IgD-negative memory B cell (primary cell): ENCODE measurements at regions not wholly inside any gene's neighbourhood (a gene's known extent, or its start where the extent isn't known, plus 50 kb on each side); places are given as distances from the start of the nearest gene placed in this dataset.

Experiments used
- H3K27ac Mint-ChIP-seq, 3 donors: one replicate each; pipeline ENCODE4 v1.8.0; 2020 to 2022; ENCODE audit warnings: mild to moderate bottlenecking in 3 of 3, mixed read lengths in 3 of 3, moderate library complexity in 1 of 3
- H3K27me3 Mint-ChIP-seq: one replicate; pipeline ENCODE4 v1.8.0; 2021; ENCODE audit warnings: mixed read lengths
- H3K36me3 Mint-ChIP-seq: one replicate; pipeline ENCODE4 v1.8.0; 2020; ENCODE audit warnings: mild to moderate bottlenecking, mixed read lengths
- H3K4me1 Mint-ChIP-seq, 3 donors: one replicate each; pipeline ENCODE4 v1.8.0; 2020 to 2022; ENCODE audit warnings: mixed read lengths in 3 of 3, mild to moderate bottlenecking in 1 of 3
- H3K4me3 Mint-ChIP-seq, 4 donors: one replicate each; pipeline ENCODE4 v1.8.0; 2020 to 2022; ENCODE audit warnings: mild to moderate bottlenecking in 4 of 4, mixed read lengths in 4 of 4, moderate library complexity in 3 of 4
- H3K9me3 Mint-ChIP-seq, 3 donors: one replicate each; pipeline ENCODE4 v1.8.0; 2020 to 2021; ENCODE audit warnings: mixed read lengths in 3 of 3, mild to moderate bottlenecking in 1 of 3

DNA sequence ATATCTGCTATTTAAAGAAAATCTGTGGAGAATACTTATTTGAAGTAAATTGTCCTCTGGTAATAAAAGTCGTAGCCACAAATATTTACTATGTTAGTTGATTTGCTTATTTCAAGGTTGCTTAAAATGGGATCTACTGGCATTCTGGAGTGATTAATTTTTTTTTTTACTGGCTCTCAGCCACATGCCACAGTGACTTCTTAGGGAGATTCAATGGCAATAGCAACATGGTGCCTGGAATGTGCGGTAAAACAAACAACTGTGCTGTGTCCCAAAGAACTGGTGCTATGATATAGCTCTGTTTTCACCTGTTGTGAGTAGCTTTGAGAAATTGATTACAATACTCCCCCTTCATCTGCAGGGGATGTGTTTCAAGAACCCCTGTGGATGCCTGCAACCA lies 324.3 kb downstream of the GPAT3 start:
- Mint-ChIP-seq H3K4me3 (no peak overlapping the region), H3K36me3 (no peaks in the 10 kb centered on the region), H3K27ac (no peak overlapping the region), H3K9me3 (peaks cover 0 to 2% (median 0%) of the 10 kb centered on the region in 3 donors), H3K27me3 (peaks cover 2% of the 10 kb centered on the region), H3K4me1 (no peaks in the 10 kb centered on the region)

DNA sequence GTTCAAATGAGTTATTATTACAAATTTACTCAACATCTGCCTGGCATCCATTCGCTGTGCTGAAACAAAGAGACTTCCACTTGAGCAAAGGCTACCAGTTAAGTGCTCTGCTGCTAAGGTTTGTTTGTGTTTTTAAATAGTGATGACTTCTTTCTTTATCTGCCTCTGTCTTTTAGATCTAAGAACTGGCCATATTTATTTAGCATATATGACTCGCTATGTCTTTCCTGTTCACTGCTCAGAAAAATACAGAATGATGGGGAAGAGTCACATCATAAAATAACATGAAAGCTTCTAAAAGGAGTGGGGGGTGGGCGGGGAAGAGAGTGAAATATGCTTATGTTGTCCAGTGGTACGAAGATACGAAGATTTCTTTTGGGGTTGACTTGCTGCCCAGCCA lies 322.2 kb downstream of the GPAT3 start:
- Mint-ChIP-seq H3K9me3 (no peaks in the 10 kb centered on the region), H3K27ac (no peak overlapping the region), H3K36me3 (no peaks in the 10 kb centered on the region), H3K27me3 (peaks cover 2% of the 10 kb centered on the region), H3K4me3 (no peak overlapping the region), H3K4me1 (no peaks in the 10 kb centered on the region)

DNA sequence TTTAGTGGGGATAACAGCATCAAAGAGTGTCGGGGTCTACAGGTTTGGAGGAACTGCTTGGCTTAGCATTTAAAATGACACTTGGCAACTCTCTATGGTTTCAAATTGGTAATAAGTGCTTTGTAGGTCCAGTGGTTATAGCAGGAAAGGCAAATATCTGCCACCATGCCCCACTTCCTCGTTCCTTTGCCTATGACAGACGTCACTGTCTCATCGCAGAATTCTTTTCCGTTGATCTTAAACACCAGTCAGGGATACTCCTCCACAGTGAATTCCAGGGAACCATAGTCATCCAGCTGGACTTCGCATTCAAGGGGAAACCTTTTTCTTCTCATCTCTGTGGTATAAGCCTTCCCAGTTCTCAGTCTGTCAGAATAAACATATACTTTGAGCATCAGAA lies 319.1 kb downstream of the GPAT3 start:
- Mint-ChIP-seq H3K27me3 (peaks cover 3% of the 10 kb centered on the region), H3K4me3 (no peak overlapping the region), H3K36me3 (no peaks in the 10 kb centered on the region), H3K27ac (no peak overlapping the region), H3K9me3 (no peaks in the 10 kb centered on the region), H3K4me1 (peaks cover 0 to 1% (median 0%) of the 10 kb centered on the region in 3 donors)

DNA sequence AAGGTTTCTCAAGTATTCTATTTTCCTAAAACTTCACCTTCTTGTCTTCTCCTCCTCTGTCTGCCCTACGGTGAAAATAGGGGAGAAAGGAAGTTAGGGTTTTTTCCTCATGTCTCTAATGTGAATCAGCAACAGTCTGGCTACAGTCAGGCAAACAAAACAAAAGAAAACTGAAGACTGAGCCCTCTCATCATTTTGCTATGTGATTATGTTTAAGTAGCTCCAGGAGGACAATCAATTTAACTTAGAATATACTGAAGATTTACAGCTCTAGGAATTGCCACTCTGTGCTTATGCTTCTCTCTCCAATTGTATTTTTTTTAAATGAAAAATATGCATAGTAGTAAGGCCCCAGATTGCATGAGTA lies 316.2 kb downstream of the GPAT3 start:
- Mint-ChIP-seq H3K27me3 (peaks cover 6% of the 10 kb centered on the region), H3K9me3 (no peaks in the 10 kb centered on the region), H3K4me3 (no peak overlapping the region), H3K27ac (no peak overlapping the region), H3K4me1 (peaks cover 0 to 1% (median 0%) of the 10 kb centered on the region in 3 donors), H3K36me3 (no peaks in the 10 kb centered on the region)

DNA sequence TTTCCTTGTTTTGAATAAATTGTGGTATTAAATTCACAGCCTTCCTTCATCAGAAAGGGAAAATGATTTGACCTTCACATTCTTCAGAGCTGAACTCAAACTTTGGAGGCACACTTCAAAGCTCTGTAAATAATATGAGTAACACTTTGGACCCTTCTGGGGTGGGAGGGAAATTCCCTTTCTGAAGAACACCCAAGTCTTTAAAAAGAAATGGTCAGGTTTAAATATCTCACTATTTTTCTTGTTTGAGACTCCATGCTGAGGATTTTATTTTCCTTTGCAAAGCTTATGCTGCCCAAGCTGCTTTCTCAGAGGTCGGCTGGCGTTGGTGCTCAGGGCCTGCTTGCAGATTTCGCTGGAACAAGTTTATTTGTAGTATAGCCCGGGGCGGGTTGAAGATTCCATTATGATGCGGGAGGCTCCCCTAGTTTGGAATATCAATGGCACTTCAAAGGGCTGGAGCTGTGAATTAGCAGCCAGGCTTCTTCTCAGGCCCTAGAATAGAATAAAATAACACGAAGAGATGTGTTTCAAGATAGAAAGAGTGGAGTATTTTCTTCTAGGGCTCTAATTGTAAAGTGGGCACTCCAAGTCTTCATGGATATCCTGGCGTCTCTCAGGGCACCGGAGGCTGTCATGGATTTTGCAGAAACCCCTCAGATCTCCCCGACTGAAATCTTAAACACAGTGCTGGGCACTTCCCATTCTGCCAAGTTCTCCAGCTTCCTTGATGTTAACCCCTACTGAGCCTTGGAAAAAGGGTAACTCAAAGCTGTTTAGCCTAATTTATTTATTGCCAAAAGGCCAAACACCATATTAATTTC lies 315.6 kb downstream of the GPAT3 start:
- Mint-ChIP-seq H3K4me3 (no peak overlapping the region), H3K4me1 (peaks cover 0 to 1% (median 0%) of the 10 kb centered on the region in 3 donors), H3K9me3 (peaks cover 0 to 2% (median 0%) of the 10 kb centered on the region in 3 donors), H3K36me3 (no peaks in the 10 kb centered on the region), H3K27ac (no peak overlapping the region), H3K27me3 (peaks cover 6% of the 10 kb centered on the region)

DNA sequence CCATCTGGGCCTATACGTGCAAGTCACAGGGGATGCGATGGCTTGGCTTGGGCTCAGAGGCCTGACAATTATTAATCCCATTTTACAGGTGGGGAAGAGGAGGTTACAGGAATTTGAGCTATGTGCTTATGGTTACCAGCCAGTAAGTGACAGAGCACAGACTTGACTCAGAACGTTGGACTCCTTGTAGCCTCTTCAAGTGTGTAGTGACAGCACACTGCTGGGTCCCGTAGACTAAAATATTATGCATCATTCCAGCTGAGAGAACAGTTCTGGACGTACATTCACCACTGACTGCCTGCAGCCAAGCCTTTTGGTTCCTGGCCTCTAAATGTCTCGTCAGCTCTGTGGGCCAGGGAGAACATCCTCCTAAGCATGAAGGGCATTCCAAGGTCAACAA lies 314.5 kb downstream of the GPAT3 start:
- no peak overlapping the region for H3K4me3 Mint-ChIP-seq
- H3K4me1 Mint-ChIP-seq = peaks cover 0 to 1% (median 0%) of the 10 kb centered on the region in 3 donors
- peaks cover 0 to 3% (median 0%) of the 10 kb centered on the region in 3 donors for H3K9me3 Mint-ChIP-seq
- H3K27ac Mint-ChIP-seq = no peak overlapping the region
- H3K27me3 Mint-ChIP-seq = peaks cover 4% of the 10 kb centered on the region
- no peaks in the 10 kb centered on the region for H3K36me3 Mint-ChIP-seq

DNA sequence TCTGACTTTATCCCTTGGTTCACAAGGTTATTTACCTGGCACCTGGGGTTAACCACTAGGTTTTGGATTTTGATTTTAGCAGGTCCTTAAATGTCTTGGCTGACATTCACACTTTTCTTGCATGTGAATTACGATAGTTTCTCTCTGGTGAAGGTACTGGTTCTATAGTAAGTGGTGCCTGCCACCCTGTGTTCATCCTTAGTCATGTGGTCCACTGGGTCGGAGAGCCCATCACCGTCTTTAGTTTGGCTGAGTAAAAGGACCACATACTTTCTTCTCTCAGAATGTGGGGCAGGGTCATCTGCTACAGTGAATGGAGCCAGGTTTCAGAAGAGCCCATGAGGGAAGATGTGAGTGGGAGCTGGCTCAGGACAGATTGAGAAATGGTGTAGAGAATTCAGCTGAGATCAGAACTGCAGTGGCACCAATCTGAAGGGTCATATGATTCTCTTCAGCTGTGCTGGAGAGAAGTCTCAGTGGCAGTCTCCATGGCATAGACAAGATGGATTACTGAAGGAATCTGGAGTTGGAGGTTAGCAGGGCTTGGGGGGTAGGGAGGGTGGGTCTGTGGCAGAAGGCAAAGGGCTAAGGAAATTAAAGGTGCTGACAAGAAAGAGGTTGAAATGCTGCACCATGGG lies 310.4 kb downstream of the GPAT3 start:
- peaks cover 3% of the 10 kb centered on the region for H3K27me3 Mint-ChIP-seq
- peaks cover 0 to 3% (median 0%) of the 10 kb centered on the region in 3 donors for H3K9me3 Mint-ChIP-seq
- H3K27ac Mint-ChIP-seq = no peak overlapping the region
- peak overlapping the region in 1 of 4 donors; percentile 25 for H3K4me3 Mint-ChIP-seq
- H3K4me1 Mint-ChIP-seq = no peaks in the 10 kb centered on the region
- H3K36me3 Mint-ChIP-seq = no peaks in the 10 kb centered on the region

DNA sequence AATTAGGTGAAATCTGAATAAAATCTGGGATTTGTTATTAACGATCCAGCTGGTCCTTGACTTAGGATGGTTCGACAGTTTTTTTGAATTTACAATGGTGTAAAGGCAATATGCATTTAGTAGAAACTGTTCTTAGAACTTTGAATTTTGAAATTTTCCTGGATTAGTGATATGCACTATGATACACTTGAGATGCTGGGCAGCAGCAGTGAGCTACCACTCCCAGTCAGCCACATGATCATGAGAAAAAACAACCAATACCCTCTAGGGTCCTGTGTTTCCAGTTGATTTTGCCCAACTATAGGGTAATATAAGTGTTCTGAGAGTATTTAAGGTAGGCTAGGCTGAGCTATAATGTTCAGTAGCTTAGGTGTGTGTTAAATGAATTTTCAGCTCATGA lies 303.7 kb downstream of the GPAT3 start:
- peaks cover 0 to 3% (median 0%) of the 10 kb centered on the region in 3 donors for H3K9me3 Mint-ChIP-seq
- no peaks in the 10 kb centered on the region for H3K36me3 Mint-ChIP-seq
- H3K27ac Mint-ChIP-seq = no peak overlapping the region
- H3K4me1 Mint-ChIP-seq = no peaks in the 10 kb centered on the region
- no peaks in the 10 kb centered on the region for H3K27me3 Mint-ChIP-seq
- H3K4me3 Mint-ChIP-seq = no peak overlapping the region

DNA sequence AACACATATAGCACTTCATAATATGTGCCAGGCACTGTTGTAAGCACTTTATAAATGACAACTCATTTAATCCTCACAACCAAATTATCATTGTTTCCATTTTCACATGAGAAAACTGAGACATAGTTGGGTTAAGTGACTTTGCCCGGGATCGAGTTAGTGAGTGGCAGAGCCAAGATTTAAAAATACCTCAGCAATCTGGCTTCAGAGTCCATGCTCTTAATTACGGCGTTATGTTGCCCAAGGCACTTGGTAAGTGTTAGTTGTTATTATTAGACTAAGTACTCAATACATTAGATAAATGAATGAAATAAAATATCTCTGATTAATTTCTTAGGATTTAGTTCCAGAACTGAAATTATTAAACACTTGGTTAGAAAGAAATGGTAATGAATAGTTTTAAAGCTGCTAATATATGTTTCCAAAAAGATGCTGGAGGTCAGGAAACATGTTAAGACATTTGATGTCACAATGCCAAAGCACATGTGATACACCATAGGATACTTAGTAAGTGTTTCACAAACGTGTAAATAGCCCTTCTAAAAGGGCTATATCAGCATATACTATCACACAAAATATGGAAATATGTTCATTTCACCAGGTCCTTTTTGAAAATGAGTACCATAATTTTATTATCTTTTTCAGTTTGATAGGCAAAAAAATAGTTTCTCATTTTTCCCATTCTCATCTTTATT lies 301.9 kb downstream of the GPAT3 start:
- no peak overlapping the region for H3K27ac Mint-ChIP-seq
- H3K4me3 Mint-ChIP-seq = no peak overlapping the region
- H3K4me1 Mint-ChIP-seq = no peaks in the 10 kb centered on the region
- H3K36me3 Mint-ChIP-seq = no peaks in the 10 kb centered on the region
- no peaks in the 10 kb centered on the region for H3K27me3 Mint-ChIP-seq
- peaks cover 2 to 3% (median 3%) of the 10 kb centered on the region in 3 donors for H3K9me3 Mint-ChIP-seq

DNA sequence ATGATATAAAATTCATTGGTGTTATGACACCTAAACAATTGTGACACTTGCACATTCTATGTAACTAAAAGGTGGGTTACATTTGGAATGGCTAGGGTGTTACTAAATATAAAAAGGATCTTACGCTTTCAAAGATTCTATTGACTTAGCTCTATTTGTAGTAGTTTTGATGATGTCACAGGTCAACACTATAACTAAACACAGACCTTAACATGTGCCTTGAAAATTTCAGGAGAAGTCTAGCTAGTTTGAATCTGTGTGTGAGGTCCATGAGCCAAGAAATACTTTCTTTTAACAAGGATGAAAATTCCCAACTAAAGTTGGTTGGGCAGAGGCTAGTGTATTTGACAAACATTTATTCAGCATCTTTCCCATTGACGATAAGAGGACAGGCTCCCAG lies 298.0 kb downstream of the GPAT3 start:
- no peaks in the 10 kb centered on the region for H3K4me1 Mint-ChIP-seq
- H3K27ac Mint-ChIP-seq = no peak overlapping the region
- peaks cover 2 to 3% (median 3%) of the 10 kb centered on the region in 3 donors for H3K9me3 Mint-ChIP-seq
- no peaks in the 10 kb centered on the region for H3K36me3 Mint-ChIP-seq
- no peak overlapping the region for H3K4me3 Mint-ChIP-seq
- no peaks in the 10 kb centered on the region for H3K27me3 Mint-ChIP-seq

DNA sequence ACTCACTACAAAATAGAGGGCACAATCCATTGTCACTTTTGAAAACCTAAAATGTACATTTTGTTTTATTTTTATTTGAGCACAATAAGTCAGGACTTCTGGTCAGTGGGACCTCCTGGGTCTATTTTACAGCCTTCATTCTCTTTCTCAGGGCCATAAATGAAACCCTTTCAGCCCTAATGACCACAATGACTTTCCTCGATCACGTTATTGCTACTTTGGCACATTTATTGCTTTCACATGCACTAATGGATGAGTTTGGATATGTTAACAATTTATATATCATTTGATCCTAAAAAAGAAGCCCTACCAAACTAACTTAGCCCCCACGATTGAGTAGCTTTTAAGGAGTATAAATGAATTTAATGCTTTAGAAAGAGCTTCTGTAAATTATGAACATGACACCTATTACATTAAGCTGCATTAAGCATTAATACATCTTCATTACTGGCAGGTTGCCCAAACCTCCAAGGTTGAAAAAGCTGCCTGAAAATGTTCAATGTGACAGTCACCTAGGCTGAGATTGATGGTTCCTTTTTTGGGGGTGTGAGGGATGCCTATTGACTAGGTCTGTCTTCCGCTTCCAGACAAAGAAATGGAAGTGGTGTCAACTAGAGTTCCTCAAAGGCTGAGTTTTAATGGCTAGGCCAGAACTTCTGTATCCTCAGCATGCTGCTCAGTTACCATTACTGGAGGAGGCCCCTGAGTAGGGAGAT lies 296.4 kb downstream of the GPAT3 start:
- H3K4me3 Mint-ChIP-seq = no peak overlapping the region
- no peaks in the 10 kb centered on the region for H3K27me3 Mint-ChIP-seq
- H3K36me3 Mint-ChIP-seq = no peaks in the 10 kb centered on the region
- H3K9me3 Mint-ChIP-seq = peaks cover 2 to 3% (median 3%) of the 10 kb centered on the region in 3 donors
- no peaks in the 10 kb centered on the region for H3K4me1 Mint-ChIP-seq
- no peak overlapping the region for H3K27ac Mint-ChIP-seq

DNA sequence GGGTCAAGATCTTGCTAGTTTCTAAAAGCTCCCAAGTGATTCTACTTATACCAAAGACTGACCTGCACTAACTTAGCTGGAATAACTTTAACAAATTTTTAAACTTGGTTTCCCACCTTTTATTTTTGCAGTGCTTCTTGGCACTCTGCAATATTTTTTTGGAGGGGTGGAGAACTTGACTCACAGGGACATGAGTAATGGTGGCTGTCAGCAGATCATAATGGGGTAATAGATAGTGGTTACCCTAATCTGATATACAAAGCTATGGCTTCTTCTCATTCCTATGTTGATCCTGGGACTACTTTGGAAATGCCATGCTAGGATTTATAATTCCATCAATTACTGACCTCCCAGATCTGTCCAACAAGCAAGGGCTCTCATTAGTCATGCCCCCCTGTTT lies 295.7 kb downstream of the GPAT3 start:
- no peaks in the 10 kb centered on the region for H3K36me3 Mint-ChIP-seq
- no peak overlapping the region for H3K27ac Mint-ChIP-seq
- H3K27me3 Mint-ChIP-seq = no peaks in the 10 kb centered on the region
- no peak overlapping the region for H3K4me3 Mint-ChIP-seq
- H3K4me1 Mint-ChIP-seq = no peaks in the 10 kb centered on the region
- H3K9me3 Mint-ChIP-seq = peaks cover 0 to 3% (median 2%) of the 10 kb centered on the region in 3 donors

DNA sequence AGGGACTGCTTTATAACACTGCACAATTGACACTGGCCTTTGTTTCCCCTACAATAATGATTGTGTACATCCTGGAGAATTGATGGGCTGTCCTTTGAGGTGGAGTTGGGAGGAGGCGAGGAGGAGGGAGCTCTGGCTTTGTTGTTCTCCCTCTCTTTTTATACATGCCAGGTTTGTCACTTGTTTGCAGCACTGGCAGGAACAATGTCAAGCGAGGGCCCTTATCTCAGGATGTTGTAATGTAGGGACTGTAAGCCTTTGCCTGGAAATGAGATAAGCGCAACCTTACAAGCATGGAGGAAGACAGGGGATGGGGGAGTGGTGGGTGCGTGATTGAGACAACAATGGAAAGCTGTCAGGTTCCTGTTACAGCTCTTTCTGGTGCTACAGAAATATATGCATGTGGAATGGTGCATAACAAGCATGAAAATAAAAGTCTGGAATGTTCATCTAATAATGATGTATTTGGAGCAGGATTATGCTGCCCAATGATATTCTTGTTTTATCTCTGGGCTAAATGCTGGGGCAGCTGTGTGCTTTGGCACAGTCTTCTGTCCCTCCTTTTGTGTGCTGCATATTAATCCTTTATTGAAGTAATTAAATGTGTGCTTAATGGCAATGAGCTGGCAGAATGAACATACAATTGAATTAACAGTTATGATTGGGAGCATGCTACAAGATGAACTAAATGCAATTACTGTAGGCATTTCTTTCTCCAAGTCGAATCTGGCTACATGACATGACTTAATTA lies 294.4 kb downstream of the GPAT3 start:
- Mint-ChIP-seq H3K4me3 (no peak overlapping the region), H3K27me3 (peaks cover 1% of the 10 kb centered on the region), H3K27ac (no peak overlapping the region), H3K36me3 (no peaks in the 10 kb centered on the region), H3K9me3 (peaks cover 0 to 3% (median 2%) of the 10 kb centered on the region in 3 donors), H3K4me1 (no peaks in the 10 kb centered on the region)

DNA sequence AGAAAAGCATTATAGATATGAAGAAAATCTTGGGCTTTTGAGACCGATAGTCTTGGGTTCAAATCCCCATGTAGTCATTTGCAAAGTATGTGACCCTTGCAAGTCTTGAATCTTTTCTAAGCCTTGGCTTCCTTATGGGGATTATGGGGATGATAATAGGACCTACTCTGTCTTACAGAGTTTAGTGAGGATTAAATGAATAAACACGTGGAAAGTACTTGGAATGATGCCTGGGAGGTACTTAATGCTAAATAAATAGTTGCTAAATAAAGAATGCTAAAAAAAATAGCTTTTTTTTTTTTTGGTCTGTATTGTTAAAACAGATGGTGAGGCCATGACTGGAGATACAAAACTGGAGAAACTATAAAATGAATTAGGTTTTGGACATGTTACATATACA lies 292.7 kb downstream of the GPAT3 start:
- peaks cover 0 to 4% (median 1%) of the 10 kb centered on the region in 3 donors for H3K9me3 Mint-ChIP-seq
- H3K4me1 Mint-ChIP-seq = no peaks in the 10 kb centered on the region
- H3K4me3 Mint-ChIP-seq = no peak overlapping the region
- no peaks in the 10 kb centered on the region for H3K36me3 Mint-ChIP-seq
- H3K27me3 Mint-ChIP-seq = peaks cover 3% of the 10 kb centered on the region
- no peak overlapping the region for H3K27ac Mint-ChIP-seq
